ENCODE measurements at regions not wholly inside any gene's neighbourhood (a gene's known extent, or its start where the extent isn't known, plus 50 kb on each side); places are given as distances from the start of the nearest gene placed in this dataset.

GRCh38 chr2:6027066-6027465 is 334.9 kb downstream of the SOX11 start:
- intact Hi-C loops (cut with DNase I), result no loop called here
- H3K36me3 ChIP-seq, result no peaks in the 10 kb centered on the region
- no peak overlapping the region for H3K4me3 ChIP-seq
- TF ChIP-seq POLR2AphosphoS5 (IDR thresholded peaks at IDR 0.05), result no peak
- TF ChIP-seq POLR2A (IDR thresholded peaks at IDR 0.05; ENCODE audit: low read depth), result no peak
- no peak for TF ChIP-seq CTCF (IDR thresholded peaks at IDR 0.05)
- no peak for TF ChIP-seq EP300 (IDR thresholded peaks at IDR 0.05)
- H3K9me3 ChIP-seq, result no peaks in the 10 kb centered on the region
- H3K27me3 ChIP-seq, result peaks cover 0 to 4% (median 0%) of the 10 kb centered on the region in 4 donors
- H3K27ac ChIP-seq (replicated peaks in 1 of 4), result no peak overlapping the region
- no peak for DNase-seq (ENCODE audit: extremely low spot score)
- no peaks in the 10 kb centered on the region for H3K4me1 ChIP-seq

DNA sequence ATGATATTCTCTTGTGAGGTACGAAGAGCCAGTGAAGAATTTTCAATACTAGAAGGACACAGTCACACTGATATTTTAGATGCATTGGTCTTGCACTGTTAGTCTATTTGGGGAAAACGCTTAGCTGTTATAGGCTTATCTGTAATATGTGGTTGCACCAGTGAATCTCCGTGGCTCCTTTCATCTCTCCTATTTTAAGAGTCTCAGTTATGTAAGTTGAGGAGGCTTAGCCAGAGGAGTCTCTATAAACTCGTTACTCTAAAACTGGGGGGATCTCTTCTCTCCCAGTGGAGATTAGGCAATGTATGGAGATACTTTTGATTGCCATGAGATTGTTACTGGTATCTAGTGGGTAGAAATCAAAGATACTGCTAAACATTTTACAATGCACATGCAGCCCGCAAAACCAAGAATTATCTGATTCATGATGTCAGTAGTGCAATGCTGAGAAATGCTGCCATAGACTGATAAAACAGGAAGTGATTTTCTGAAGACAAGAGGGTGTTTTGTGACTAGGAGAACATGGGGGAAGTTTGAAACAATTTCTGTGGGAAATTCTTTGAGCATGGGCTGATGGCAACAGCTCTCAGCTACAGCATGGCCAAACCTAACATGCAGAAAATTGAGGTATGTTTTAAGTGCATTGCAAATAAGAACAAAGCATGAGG is 339.1 kb downstream of the SOX11 start:
- no peaks in the 10 kb centered on the region for H3K36me3 ChIP-seq
- no peaks in the 10 kb centered on the region for H3K4me1 ChIP-seq
- H3K9me3 ChIP-seq, result no peaks in the 10 kb centered on the region
- intact Hi-C loops (cut with DNase I), result no loop called here
- H3K4me3 ChIP-seq, result no peak overlapping the region
- TF ChIP-seq POLR2AphosphoS5 (IDR thresholded peaks at IDR 0.05) (no peak), POLR2A (IDR thresholded peaks at IDR 0.05; ENCODE audit: low read depth) (no peak), CTCF (IDR thresholded peaks at IDR 0.05) (no peak), EP300 (IDR thresholded peaks at IDR 0.05) (no peak)
- no peak for DNase-seq (ENCODE audit: extremely low spot score)
- H3K27ac ChIP-seq (replicated peaks in 1 of 4), result no peak overlapping the region
- peaks cover 0 to 4% (median 0%) of the 10 kb centered on the region in 4 donors for H3K27me3 ChIP-seq
- WGBS, result 88% methylated on average over 5 of the region's 5 CpGs

GRCh38 chr2:6036211-6036610 is 344.0 kb downstream of the SOX11 start:
- H3K4me1 ChIP-seq, result no peaks in the 10 kb centered on the region
- TF ChIP-seq POLR2AphosphoS5 (IDR thresholded peaks at IDR 0.05), result no peak
- TF ChIP-seq EP300 (IDR thresholded peaks at IDR 0.05), result no peak
- no peak for TF ChIP-seq CTCF (IDR thresholded peaks at IDR 0.05)
- TF ChIP-seq POLR2A (IDR thresholded peaks at IDR 0.05; ENCODE audit: low read depth), result no peak
- H3K27ac ChIP-seq (replicated peaks in 1 of 4), result no peak overlapping the region
- no peak overlapping the region for H3K4me3 ChIP-seq
- H3K9me3 ChIP-seq, result no peaks in the 10 kb centered on the region
- H3K36me3 ChIP-seq, result no peaks in the 10 kb centered on the region
- DNase-seq (ENCODE audit: extremely low spot score), result no peak
- intact Hi-C loops (cut with DNase I), result no loop called here
- 72% methylated on average over 4 of the region's 4 CpGs for WGBS
- H3K27me3 ChIP-seq, result no peaks in the 10 kb centered on the region

GRCh38 chr2:6043238-6043637 is 351.1 kb downstream of the SOX11 start:
- 95% methylated on average over 5 of the region's 9 CpGs for WGBS
- no peak for TF ChIP-seq POLR2A (IDR thresholded peaks at IDR 0.05; ENCODE audit: low read depth)
- TF ChIP-seq CTCF (IDR thresholded peaks at IDR 0.05), result no peak
- TF ChIP-seq POLR2AphosphoS5 (IDR thresholded peaks at IDR 0.05), result no peak
- no peak for TF ChIP-seq EP300 (IDR thresholded peaks at IDR 0.05)
- H3K4me1 ChIP-seq, result no peaks in the 10 kb centered on the region
- H3K9me3 ChIP-seq, result no peaks in the 10 kb centered on the region
- DNase-seq (ENCODE audit: extremely low spot score), result no peak
- H3K27me3 ChIP-seq, result peaks cover 0 to 18% (median 0%) of the 10 kb centered on the region in 4 donors
- no peak overlapping the region for H3K27ac ChIP-seq (replicated peaks in 1 of 4)
- H3K36me3 ChIP-seq, result no peaks in the 10 kb centered on the region
- intact Hi-C loops (cut with DNase I), result no loop called here
- H3K4me3 ChIP-seq, result no peak overlapping the region

- H3K9me3 ChIP-seq, result no peaks in the 10 kb centered on the region
- peaks cover 0 to 16% (median 0%) of the 10 kb centered on the region in 4 donors for H3K27me3 ChIP-seq
- no peak for DNase-seq (ENCODE audit: extremely low spot score)
- H3K4me1 ChIP-seq, result no peaks in the 10 kb centered on the region
- intact Hi-C loops (cut with DNase I), result no loop called here
- no peak for TF ChIP-seq POLR2A (IDR thresholded peaks at IDR 0.05; ENCODE audit: low read depth)
- no peak for TF ChIP-seq POLR2AphosphoS5 (IDR thresholded peaks at IDR 0.05)
- TF ChIP-seq CTCF (IDR thresholded peaks at IDR 0.05), result no peak
- no peak for TF ChIP-seq EP300 (IDR thresholded peaks at IDR 0.05)
- H3K36me3 ChIP-seq, result no peaks in the 10 kb centered on the region
- no peak overlapping the region for H3K4me3 ChIP-seq
- 41% methylated on average over 8 of the region's 8 CpGs for WGBS
- H3K27ac ChIP-seq (replicated peaks in 1 of 4), result no peak overlapping the region
Observed at GRCh38 chr2:6052649-6053048, 360.5 kb downstream of the SOX11 start.
